Effector memory CD4-positive, alpha-beta T cell (primary cell): ENCODE measurements at regions not wholly inside any gene's neighbourhood (a gene's known extent, or its start where the extent isn't known, plus 50 kb on each side); places are given as distances from the start of the nearest gene placed in this dataset.

Experiments used
- DNase-seq, 3 donors: peaks; one replicate each; pipeline ENCODE4 v3.0.0-alpha.2; 2020
- H3K27ac ChIP-seq: 2 replicates; pipeline ENCODE4 v1.7.0; 2013; ENCODE audit warnings: mild to moderate bottlenecking, low read length, moderate library complexity; ENCODE audit not compliant: insufficient read depth, poor library complexity, severe bottlenecking
- H3K27me3 ChIP-seq: replicated peaks from 2 replicates; pipeline ENCODE4 v1.7.0; 2013; ENCODE audit warnings: mild to moderate bottlenecking, low read length; ENCODE audit not compliant: insufficient read depth, control insufficient read depth, poor library complexity, severe bottlenecking
- H3K36me3 ChIP-seq: 2 replicates; pipeline ENCODE4 v1.7.0; 2013; ENCODE audit warnings: mild to moderate bottlenecking, low read length, moderate library complexity; ENCODE audit not compliant: control insufficient read depth, insufficient read depth
- H3K4me1 ChIP-seq: 2 replicates; pipeline ENCODE4 v1.7.0; 2013; ENCODE audit warnings: low read length, mild to moderate bottlenecking; ENCODE audit not compliant: control insufficient read depth, insufficient read depth, poor library complexity, severe bottlenecking
- H3K4me3 ChIP-seq: 2 replicates; pipeline ENCODE4 v1.7.0; 2013; ENCODE audit warnings: low read length, low read depth, mild to moderate bottlenecking; ENCODE audit not compliant: insufficient read depth, poor library complexity, severe bottlenecking
- H3K9me3 ChIP-seq: 2 replicates; pipeline ENCODE4 v1.7.0; 2013; ENCODE audit warnings: mild to moderate bottlenecking, low read length, moderate library complexity; ENCODE audit not compliant: control insufficient read depth

DNA sequence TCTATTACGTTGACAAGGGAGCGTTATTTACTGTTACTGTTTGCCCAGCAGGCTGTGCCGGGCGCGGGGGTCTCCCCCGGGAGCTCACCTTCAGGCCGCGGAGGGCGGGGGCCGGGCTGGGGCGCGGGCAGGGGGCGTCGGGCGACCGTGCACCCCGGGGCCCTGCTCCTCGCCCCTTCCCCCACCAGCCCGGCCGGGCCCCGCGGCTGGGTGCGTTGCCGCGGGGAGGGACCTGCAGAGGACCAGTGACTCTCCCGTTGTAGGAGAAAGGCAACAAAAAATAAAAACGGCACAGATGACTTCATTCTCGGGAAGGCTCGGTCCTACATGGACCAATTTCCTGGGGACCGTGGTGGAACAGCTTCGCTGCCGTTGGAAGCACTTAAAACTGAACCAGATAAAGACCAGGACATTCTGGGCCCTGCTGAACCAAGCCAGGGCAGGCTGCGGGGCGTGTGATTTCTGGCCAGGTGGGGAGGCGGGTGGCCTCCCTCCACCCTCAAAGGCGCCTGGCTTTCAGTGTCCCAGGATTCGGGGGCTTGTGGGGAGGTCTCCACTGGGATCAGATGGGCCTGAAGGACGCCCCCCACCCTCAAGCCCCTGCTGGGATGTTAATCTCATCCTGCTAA, 57.4 kb downstream of the IGLL1 start:
- no peak for DNase-seq
- Histone ChIP-seq H3K4me1 (peaks cover 9% of the 10 kb centered on the region), H3K9me3 (no peaks in the 10 kb centered on the region), H3K4me3 (no peak overlapping the region), H3K27ac (no peak overlapping the region), H3K36me3 (no peaks in the 10 kb centered on the region), H3K27me3 (no peaks in the 10 kb centered on the region)

DNA sequence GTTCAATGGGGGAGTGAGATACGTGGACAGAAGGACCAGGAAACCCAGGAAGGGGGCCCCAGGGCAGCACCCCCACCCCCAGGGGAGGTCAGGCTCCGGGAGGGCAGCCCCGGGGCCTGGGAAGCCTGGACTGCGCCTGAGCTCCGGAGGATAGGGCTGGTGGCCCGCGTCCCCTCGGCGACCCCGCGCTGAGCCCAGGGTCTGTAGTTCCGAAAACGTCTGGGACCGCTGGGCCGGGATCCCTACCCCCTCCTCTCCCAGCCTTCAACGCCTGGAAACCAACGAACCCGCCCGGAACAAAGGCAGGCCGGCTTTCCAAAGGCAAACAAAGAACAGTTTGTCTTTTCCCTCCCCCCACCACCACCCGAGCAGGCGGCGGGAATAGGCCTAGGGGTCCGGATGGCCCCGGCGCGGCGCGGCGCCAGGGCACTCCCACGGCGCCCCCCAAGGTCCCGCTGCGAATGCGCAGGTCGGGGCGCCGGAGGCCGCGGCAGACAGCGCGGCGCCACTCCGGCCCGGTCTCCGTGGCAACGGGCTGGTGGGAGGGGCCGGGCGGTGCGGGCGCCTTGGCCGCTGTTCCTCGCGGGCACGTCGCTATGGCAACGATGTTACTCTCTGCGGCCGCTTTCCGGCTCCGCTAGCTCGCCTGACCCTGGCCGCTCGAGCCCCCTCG, 58.5 kb downstream of the IGLL1 start:
- peak; percentile 40 to 56 (median 55) for DNase-seq
- Histone ChIP-seq H3K27me3 (no peaks in the 10 kb centered on the region), H3K4me1 (peaks cover 9% of the 10 kb centered on the region), H3K9me3 (no peaks in the 10 kb centered on the region), H3K27ac (no peak overlapping the region), H3K36me3 (no peaks in the 10 kb centered on the region), H3K4me3 (peak overlapping the region; percentile 40)

DNA sequence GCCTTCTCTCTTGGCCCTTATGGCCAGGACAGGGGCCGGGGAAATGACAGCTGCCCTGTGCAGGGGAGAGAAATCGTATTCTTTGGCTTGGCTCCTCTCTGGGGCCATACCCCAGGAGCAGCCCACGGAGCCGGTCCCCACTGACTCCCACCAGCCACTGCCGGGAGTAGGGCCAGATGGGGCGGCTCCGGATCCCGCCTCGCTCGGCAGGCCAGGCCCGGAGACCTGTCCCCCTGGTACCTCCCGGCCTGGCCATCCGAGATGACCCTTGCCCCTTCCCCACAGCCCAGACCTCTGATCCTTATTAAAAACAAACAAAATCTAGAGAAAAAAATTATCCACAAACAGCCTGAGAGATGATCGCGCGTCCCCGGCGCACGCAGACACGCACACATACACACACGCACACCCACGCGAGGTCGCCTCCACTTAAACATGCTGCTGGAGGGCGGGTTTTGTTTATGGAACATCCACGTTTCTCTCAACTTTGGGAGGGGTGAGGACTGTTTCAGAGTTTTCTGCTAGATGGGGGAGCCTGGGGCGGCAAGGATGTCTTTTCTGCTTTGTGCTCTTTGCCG, 59.1 kb downstream of the IGLL1 start:
- no peak for DNase-seq
- H3K4me1 ChIP-seq: peaks cover 9% of the 10 kb centered on the region
- peak overlapping the region; percentile 40 for H3K4me3 ChIP-seq
- no peaks in the 10 kb centered on the region for H3K27me3 ChIP-seq
- H3K9me3 ChIP-seq: no peaks in the 10 kb centered on the region
- no peak overlapping the region for H3K27ac ChIP-seq
- H3K36me3 ChIP-seq: no peaks in the 10 kb centered on the region

DNA sequence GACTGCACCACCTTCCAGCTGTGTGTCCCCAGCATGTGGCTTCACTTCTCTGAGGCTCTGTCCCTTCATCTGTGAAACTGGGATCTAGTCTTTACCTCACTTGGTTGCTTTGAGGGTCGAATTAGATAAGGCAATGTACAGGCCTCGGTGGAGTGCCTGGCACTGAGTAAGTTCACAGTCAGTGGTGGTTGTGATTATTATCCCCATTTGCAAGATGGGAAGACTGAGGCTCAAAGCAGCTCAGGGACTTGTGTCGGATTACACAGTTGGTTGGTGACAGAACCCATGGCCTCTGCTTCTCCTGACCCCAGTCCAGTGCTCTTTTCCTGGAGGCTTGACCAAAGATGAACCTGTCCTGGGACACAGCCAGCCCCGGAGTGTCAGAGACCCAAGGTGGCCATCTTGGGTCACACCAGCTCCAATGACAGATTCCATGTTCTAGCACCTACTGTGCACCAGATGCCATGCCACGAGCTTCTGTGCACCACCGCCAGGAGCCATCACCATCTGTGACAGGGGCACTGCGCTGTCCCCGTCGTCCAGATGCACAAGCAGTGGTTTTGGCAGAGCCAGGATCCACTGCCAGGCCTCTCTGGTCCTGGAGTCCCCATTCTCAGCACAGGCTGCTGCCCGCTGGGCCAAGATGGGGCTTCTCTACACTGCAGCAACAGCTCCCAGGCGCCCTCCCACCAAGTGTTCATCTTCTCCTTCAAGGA, 60.5 kb downstream of the IGLL1 start:
- Histone ChIP-seq H3K4me1 (peaks cover 9% of the 10 kb centered on the region), H3K27me3 (no peaks in the 10 kb centered on the region)

DNA sequence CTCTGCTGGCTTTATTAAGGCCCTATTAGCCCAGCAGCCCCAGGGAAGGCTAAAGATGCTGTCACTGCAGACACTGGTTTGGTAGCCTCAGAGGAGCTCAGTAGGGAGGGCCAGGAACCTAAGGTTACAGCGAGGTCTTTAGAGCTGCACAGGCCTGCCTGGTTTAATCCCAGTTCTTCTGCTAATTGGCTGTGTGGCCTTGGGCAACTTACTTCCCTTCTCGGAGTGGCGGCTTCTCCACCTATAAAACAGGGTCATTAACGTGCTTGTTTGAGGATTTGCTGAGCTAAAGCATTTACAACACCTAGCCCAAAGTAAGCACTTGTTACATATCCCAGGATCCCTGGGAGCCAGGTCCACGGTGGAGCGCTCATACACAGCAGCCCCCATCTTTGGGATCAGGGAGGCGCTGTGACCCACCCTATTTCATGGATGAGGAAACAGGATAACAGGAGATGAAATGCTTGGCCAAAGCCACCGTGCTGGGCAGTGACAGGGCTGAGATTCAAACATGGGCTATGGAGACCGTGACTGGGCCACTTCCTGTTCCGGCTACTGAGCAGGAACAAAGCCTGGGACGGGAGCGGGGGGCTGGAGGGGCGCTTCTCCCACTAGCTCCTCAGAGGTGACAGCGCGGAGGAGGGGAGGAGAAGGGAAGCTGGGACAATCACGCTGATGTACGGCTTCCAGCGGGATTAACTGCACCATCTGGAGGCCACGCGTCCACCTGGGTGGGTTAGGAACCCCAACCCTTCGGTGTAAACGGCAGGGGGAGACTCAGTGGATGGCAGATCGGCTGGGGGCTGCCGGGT, 61.5 kb downstream of the IGLL1 start:
- no peak for DNase-seq
- peaks cover 9% of the 10 kb centered on the region for H3K4me1 ChIP-seq
- no peaks in the 10 kb centered on the region for H3K36me3 ChIP-seq
- no peak overlapping the region for H3K27ac ChIP-seq
- H3K27me3 ChIP-seq: no peaks in the 10 kb centered on the region
- no peak overlapping the region for H3K4me3 ChIP-seq
- H3K9me3 ChIP-seq: no peaks in the 10 kb centered on the region

More for the DNA sequence above, 60.5 kb downstream of the IGLL1 start:
- H3K27ac ChIP-seq: no peak overlapping the region
- no peak for DNase-seq
- H3K4me3 ChIP-seq: no peak overlapping the region
- H3K36me3 ChIP-seq: no peaks in the 10 kb centered on the region
- H3K9me3 ChIP-seq: no peaks in the 10 kb centered on the region

DNA sequence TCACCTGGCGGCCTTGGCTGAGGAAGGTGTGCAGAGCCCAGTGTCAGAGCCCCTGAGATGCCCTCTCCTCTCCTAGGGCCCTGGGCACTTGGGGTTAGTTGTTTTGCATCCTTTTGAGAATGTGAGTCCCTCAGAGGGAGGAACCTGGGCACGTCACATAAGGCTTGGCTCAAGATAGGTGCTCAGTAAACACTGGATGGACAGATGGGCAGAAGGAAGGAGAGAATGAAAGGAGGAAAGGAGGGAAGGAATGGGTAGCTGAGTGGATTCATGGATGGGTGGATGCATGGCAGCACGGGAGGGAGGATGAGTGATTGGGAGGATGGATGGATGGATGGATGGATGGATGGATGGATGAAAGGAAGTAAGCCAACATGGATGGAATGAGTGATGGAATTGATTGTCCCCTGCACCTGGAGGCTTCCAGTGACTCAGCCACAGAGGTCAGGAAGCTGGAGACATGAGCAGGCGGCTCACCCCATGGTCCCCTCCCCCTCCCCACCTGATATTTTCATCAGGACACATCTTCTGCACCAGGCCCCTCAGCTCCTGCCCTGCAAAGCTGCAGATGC, 62.2 kb downstream of the IGLL1 start:
- Histone ChIP-seq H3K4me3 (no peak overlapping the region), H3K9me3 (no peaks in the 10 kb centered on the region), H3K4me1 (peaks cover 9% of the 10 kb centered on the region), H3K27ac (no peak overlapping the region), H3K27me3 (no peaks in the 10 kb centered on the region), H3K36me3 (no peaks in the 10 kb centered on the region)
- no peak for DNase-seq

DNA sequence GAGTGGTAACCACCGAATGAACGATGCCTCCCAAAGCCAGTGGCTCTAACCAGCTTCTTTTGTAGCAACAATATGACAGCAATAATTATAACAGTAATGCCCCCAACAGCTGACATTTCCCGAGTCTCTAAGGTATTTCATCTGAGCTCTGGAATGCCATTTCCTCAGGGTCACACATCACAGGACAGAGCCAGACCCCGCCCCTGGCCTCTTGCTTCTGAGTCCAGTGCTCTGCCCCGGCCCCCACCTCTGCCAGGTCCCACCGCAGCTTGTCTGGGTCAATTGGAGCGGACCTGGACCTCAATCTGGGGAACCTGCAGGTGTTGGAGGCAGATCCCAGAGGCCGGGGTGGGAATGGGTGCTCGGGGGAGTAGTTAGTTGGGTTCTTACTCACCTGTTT, 63.8 kb downstream of the IGLL1 start:
- no peaks in the 10 kb centered on the region for H3K27me3 ChIP-seq
- H3K4me3 ChIP-seq: no peak overlapping the region
- no peaks in the 10 kb centered on the region for H3K36me3 ChIP-seq
- no peak overlapping the region for H3K27ac ChIP-seq
- no peaks in the 10 kb centered on the region for H3K9me3 ChIP-seq
- H3K4me1 ChIP-seq: peaks cover 4% of the 10 kb centered on the region
- DNase-seq: no peak

DNA sequence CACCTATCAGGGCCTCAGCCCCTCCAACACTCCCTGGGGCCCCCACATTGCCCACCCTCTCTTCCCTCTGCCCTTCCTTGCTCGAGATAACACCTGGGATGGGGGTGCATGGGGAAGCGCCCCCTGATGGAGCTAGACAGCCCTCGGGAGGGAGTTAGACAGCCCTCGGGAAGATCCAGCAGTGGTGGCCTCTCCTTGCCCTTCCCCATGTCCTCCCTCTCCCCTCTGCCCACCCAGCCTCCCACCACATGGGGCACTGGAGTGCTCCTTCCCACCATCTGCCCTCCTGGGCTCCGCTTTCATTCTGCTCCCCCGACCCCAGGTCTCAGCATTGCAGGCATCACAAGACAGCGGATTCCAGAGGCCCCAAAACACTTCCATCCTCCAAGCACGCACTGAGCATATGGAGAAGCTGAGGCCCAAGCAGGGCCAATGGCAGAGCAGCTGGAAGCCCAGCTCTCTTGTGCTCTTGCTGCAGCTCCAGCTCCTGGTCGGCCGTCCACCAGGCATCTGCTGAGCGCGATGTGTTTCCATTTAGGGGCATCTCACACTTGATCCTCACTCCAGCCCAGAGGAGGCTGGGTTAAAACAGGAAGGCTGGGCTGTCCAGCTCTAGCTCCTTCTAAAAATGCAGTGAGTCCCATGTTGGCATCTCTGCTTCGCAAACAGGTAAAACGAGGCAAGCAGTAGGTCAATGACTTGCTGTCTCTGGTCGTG, 65.6 kb downstream of the IGLL1 start:
- Histone ChIP-seq H3K27me3 (no peaks in the 10 kb centered on the region), H3K4me3 (no peak overlapping the region), H3K4me1 (no peaks in the 10 kb centered on the region), H3K9me3 (no peaks in the 10 kb centered on the region), H3K27ac (no peak overlapping the region), H3K36me3 (no peaks in the 10 kb centered on the region)
- DNase-seq: no peak

DNA sequence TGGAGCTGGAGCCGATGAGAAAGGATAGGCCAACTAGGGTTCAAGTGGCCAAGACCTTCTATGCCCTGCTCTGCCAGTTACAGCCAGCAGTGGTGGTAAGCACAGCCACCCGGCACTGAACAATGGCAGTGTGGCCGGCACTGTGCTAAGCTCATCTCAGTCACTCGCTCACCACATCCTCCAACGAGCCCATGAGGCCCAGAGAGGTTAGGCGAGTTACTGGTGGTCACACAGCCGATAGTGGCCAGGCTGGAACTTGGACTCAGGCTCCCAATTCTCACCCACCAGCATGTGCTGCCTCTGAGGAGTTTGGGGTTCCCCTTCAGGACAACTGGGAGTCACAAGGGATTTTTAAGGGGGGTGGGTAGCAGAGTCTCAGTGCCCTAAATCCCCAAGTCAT, 66.4 kb downstream of the IGLL1 start:
- no peak for DNase-seq
- H3K4me1 ChIP-seq: no peaks in the 10 kb centered on the region
- H3K4me3 ChIP-seq: no peak overlapping the region
- no peaks in the 10 kb centered on the region for H3K9me3 ChIP-seq
- no peaks in the 10 kb centered on the region for H3K36me3 ChIP-seq
- H3K27ac ChIP-seq: no peak overlapping the region
- H3K27me3 ChIP-seq: no peaks in the 10 kb centered on the region
